ENCODE measurements at regions not wholly inside any gene's neighbourhood (a gene's known extent, or its start where the extent isn't known, plus 50 kb on each side); places are given as distances from the start of the nearest gene placed in this dataset.

DNA sequence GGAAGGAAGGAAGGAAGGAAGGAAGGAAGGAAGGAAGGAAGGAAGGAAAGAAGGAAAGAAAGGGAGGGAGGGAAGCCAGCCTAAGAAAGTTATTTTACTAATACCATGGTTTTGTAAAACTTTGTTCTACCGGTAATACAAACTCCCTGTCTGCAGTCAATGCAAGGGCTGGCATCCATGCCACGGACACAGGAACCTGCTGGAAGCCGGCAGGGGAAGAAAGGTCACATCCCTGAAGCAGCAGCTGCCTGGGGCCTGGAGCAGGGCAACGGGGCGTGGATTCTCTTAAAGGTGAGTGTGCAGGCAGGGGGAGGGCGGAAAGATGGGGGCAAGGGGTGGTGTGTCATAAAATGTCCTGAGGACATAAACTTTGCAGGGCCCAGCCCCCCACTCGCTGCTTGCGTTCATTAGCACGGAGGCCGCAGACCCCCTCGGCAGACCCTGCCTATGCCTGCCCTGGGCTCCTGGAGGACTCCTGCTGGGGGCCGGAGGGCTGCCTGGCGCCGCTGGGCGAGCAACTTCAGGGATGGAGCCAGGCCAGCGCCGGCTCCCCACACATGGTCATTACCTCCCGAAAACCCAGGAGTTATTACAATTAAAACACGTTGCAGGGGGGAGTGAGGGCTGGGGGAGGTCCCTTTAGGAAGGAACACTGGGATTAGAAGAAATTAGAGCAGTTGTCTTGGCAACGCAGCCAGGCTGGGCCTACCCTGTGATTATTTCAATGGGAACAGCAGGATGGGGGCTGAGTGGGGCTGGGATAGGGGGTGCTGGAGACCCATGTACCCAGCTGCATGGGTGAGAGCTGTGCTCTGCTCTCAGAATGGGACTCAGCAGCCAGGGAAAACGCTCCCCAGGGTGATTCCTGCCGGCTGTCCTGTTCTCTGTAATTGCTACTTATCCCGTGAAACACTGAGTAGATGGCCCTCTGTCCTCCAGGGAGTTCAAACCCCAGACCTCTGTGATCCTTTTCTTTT lies 257.9 kb downstream of the SOX9 start:
- no peaks in the 10 kb centered on the region for H3K27me3 ChIP-seq (ENCODE audit: control insufficient read depth, insufficient read depth, low read length)
- no peak for DNase-seq (ENCODE audit: low read depth)
- no peaks in the 10 kb centered on the region for H3K36me3 ChIP-seq (ENCODE audit: control insufficient read depth, insufficient read depth, low read length)
- TF ChIP-seq, protein P1, sequence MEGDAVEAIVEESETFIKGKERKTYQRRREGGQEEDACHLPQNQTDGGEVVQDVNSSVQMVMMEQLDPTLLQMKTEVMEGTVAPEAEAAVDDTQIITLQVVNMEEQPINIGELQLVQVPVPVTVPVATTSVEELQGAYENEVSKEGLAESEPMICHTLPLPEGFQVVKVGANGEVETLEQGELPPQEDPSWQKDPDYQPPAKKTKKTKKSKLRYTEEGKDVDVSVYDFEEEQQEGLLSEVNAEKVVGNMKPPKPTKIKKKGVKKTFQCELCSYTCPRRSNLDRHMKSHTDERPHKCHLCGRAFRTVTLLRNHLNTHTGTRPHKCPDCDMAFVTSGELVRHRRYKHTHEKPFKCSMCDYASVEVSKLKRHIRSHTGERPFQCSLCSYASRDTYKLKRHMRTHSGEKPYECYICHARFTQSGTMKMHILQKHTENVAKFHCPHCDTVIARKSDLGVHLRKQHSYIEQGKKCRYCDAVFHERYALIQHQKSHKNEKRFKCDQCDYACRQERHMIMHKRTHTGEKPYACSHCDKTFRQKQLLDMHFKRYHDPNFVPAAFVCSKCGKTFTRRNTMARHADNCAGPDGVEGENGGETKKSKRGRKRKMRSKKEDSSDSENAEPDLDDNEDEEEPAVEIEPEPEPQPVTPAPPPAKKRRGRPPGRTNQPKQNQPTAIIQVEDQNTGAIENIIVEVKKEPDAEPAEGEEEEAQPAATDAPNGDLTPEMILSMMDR (IDR thresholded peaks at IDR 0.05; ENCODE audit: insufficient read depth, low read length, poor library complexity, severe bottlenecking): no peak
- H3K4me3 ChIP-seq (ENCODE audit: low read depth, low read length): no peak overlapping the region

DNA sequence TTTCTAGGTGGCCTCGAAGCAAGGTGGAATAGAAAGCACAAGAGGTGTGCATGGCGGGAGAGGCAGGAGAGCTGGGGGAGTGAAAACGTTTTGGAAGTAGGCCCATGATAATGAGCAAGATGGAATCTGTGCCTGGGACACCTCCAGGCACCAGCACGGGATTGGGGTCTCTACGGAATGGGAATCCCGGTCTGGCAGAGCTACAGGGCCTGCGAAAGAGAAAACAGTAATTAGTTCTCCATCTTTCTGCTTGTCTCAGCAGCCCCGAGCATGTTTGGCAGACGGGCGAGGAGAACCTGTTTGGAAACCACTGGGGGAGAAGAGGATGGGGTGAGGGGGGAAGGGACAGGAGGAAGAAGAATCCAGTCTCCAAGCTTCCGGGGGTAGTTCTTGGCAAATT lies 258.7 kb downstream of the SOX9 start:
- no peak for DNase-seq (ENCODE audit: low read depth)
- H3K27me3 ChIP-seq (ENCODE audit: control insufficient read depth, insufficient read depth, low read length): no peaks in the 10 kb centered on the region
- no peaks in the 10 kb centered on the region for H3K36me3 ChIP-seq (ENCODE audit: control insufficient read depth, insufficient read depth, low read length)
- no peak overlapping the region for H3K4me3 ChIP-seq (ENCODE audit: low read depth, low read length)
- TF ChIP-seq, protein P1 (IDR thresholded peaks at IDR 0.05; ENCODE audit: insufficient read depth, low read length, poor library complexity, severe bottlenecking): no peak

- Histone ChIP-seq H3K36me3 (ENCODE audit: control insufficient read depth, insufficient read depth, low read length) (no peaks in the 10 kb centered on the region), H3K4me3 (ENCODE audit: low read depth, low read length) (no peak overlapping the region), H3K27me3 (ENCODE audit: control insufficient read depth, insufficient read depth, low read length) (no peaks in the 10 kb centered on the region)
- no peak for DNase-seq (ENCODE audit: low read depth)
- TF ChIP-seq, protein P1 (IDR thresholded peaks at IDR 0.05; ENCODE audit: insufficient read depth, low read length, poor library complexity, severe bottlenecking): no peak
Measured at GRCh38 chr17:72380120-72380519, 259.3 kb downstream of the SOX9 start.

- TF ChIP-seq, protein P1 (IDR thresholded peaks at IDR 0.05; ENCODE audit: insufficient read depth, low read length, poor library complexity, severe bottlenecking): no peak
- no peaks in the 10 kb centered on the region for H3K36me3 ChIP-seq (ENCODE audit: control insufficient read depth, insufficient read depth, low read length)
- no peak for DNase-seq (ENCODE audit: low read depth)
Measured at GRCh38 chr17:72380737-72381136, 259.9 kb downstream of the SOX9 start.

GRCh38 chr17:72381597-72382397 lies 261.0 kb downstream of the SOX9 start:
- no peaks in the 10 kb centered on the region for H3K27me3 ChIP-seq (ENCODE audit: control insufficient read depth, insufficient read depth, low read length)
- H3K4me3 ChIP-seq (ENCODE audit: low read depth, low read length): no peak overlapping the region
- TF ChIP-seq, protein P1 (IDR thresholded peaks at IDR 0.05; ENCODE audit: insufficient read depth, low read length, poor library complexity, severe bottlenecking): no peak
- no peak for DNase-seq (ENCODE audit: low read depth)
- H3K36me3 ChIP-seq (ENCODE audit: control insufficient read depth, insufficient read depth, low read length): no peaks in the 10 kb centered on the region

More at GRCh38 chr17:72380737-72381136, 259.9 kb downstream of the SOX9 start:
- no peak overlapping the region for H3K4me3 ChIP-seq (ENCODE audit: low read depth, low read length)
- H3K27me3 ChIP-seq (ENCODE audit: control insufficient read depth, insufficient read depth, low read length): no peaks in the 10 kb centered on the region
